CD14-positive monocyte (primary cell): ENCODE measurements at regions not wholly inside any gene's neighbourhood (a gene's known extent, or its start where the extent isn't known, plus 50 kb on each side); places are given as distances from the start of the nearest gene placed in this dataset.

Experiments
- DNase-seq, 3 donors: peaks; one replicate each; pipeline ENCODE4 v3.0.0-alpha.2; 2011 to 2022
- H2AFZ ChIP-seq: 2 replicates; pipeline ENCODE4 v1.6.0; 2012; ENCODE audit warnings: mild to moderate bottlenecking, low read depth, low read length, inconsistent platforms; ENCODE audit not compliant: insufficient read depth, poor library complexity, severe bottlenecking
- H3K27ac ChIP-seq, 2 donors: 1 replicate in 1 of 2; 2 replicates in 1 of 2; pipeline ENCODE4 v1.5.1; 2012 to 2013; ENCODE audit warnings: low read length in 2 of 2, control low read depth in 1 of 2, inconsistent platforms in 1 of 2, low read depth in 1 of 2, mild to moderate bottlenecking in 1 of 2
- H3K27me3 ChIP-seq, 2 donors: one replicate each; pipeline versions ENCODE4 v1.6.0 to v1.6.1; 2011 to 2013; ENCODE audit warnings: low read length in 2 of 2; ENCODE audit not compliant: control insufficient read depth in 2 of 2, insufficient read depth in 2 of 2
- H3K36me3 ChIP-seq, 2 donors: replicated peaks in 1 of 2; 1 replicate in 1 of 2; 2 replicates in 1 of 2; pipeline versions ENCODE4 v1.5.1 to v1.6.1; 2012 to 2013; ENCODE audit warnings: low read length in 2 of 2, control low read depth in 1 of 2, inconsistent platforms in 1 of 2, mild to moderate bottlenecking in 1 of 2; ENCODE audit not compliant: insufficient read depth in 2 of 2, control insufficient read depth in 1 of 2
- H3K4me1 ChIP-seq, 2 donors: 1 replicate in 1 of 2; 2 replicates in 1 of 2; pipeline versions ENCODE4 v1.5.1 to v1.6.1; 2012 to 2013; ENCODE audit warnings: low read length in 2 of 2, control low read depth in 1 of 2, inconsistent platforms in 1 of 2, mild to moderate bottlenecking in 1 of 2, moderate library complexity in 1 of 2; ENCODE audit not compliant: insufficient read depth in 2 of 2, control insufficient read depth in 1 of 2
- H3K4me2 ChIP-seq: replicated peaks from 2 replicates; pipeline ENCODE3; 2012; ENCODE audit warnings: low read length, moderate library complexity, mild to moderate bottlenecking; ENCODE audit not compliant: poor library complexity, severe bottlenecking; ENCODE audit errors: extremely low read depth
- H3K4me3 ChIP-seq, 3 experiments: fragments of 200-600 bp in 1 of 3; sonication (generic) in 1 of 3; replicated peaks in 1 of 3; 1 replicate in 2 of 3; 2 replicates in 1 of 3; pipeline ENCODE4 v1.5.1; 2011 to 2013; ENCODE audit warnings: low read length in 3 of 3, mild to moderate bottlenecking in 3 of 3, control low read depth in 2 of 3, low read depth in 2 of 3, inconsistent platforms in 1 of 3, moderate library complexity in 1 of 3
- H3K79me2 ChIP-seq: 2 replicates; pipeline ENCODE4 v1.6.0; 2012; ENCODE audit warnings: mild to moderate bottlenecking, control low read depth, inconsistent platforms, low read length, moderate library complexity; ENCODE audit not compliant: insufficient read depth
- H3K9ac ChIP-seq: 2 replicates; pipeline ENCODE4 v1.6.0; 2017; ENCODE audit warnings: low read length, mild to moderate bottlenecking; ENCODE audit not compliant: insufficient read depth, poor library complexity, severe bottlenecking
- H3K9me3 ChIP-seq, 2 donors: replicated peaks in 1 of 2; 1 replicate in 1 of 2; 2 replicates in 1 of 2; pipeline versions ENCODE4 v1.5.1 to v1.6.1; 2012 to 2013; ENCODE audit warnings: low read length in 2 of 2, control low read depth in 1 of 2; ENCODE audit not compliant: control insufficient read depth in 1 of 2, insufficient read depth in 1 of 2
- H4K20me1 ChIP-seq: 2 replicates; pipeline ENCODE4 v1.6.0; 2012; ENCODE audit warnings: mild to moderate bottlenecking, low read length, control low read depth, moderate library complexity; ENCODE audit not compliant: insufficient read depth
- H3K27ac Mint-ChIP-seq, 7 donors: one replicate each; pipeline ENCODE4 v1.8.0; 2020; ENCODE audit warnings: mild to moderate bottlenecking in 7 of 7, mixed read lengths in 7 of 7, moderate library complexity in 6 of 7, inconsistent platforms in 2 of 7
- H3K27me3 Mint-ChIP-seq, 3 donors: one replicate each; pipeline ENCODE4 v1.8.0; 2021 to 2022; ENCODE audit warnings: low read depth in 3 of 3, mild to moderate bottlenecking in 3 of 3, mixed read lengths in 3 of 3, moderate library complexity in 3 of 3, inconsistent platforms in 1 of 3
- H3K36me3 Mint-ChIP-seq, 2 donors: one replicate each; pipeline ENCODE4 v1.8.0; 2020; ENCODE audit warnings: mixed read lengths in 2 of 2, inconsistent platforms in 1 of 2, mild to moderate bottlenecking in 1 of 2
- H3K4me1 Mint-ChIP-seq: one replicate; pipeline ENCODE4 v1.8.0; 2020; ENCODE audit warnings: mild to moderate bottlenecking, mixed read lengths
- H3K4me3 Mint-ChIP-seq, 2 donors: one replicate each; pipeline ENCODE4 v1.8.0; 2020; ENCODE audit warnings: mild to moderate bottlenecking in 2 of 2, mixed read lengths in 2 of 2, moderate library complexity in 1 of 2
- H3K9me3 Mint-ChIP-seq, 7 donors: one replicate each; pipeline ENCODE4 v1.8.0; 2020 to 2022; ENCODE audit warnings: mixed read lengths in 7 of 7, mild to moderate bottlenecking in 6 of 7, moderate library complexity in 6 of 7, inconsistent platforms in 2 of 7
- CTCF ChIP-seq: fragments of 200-600 bp; IDR thresholded peaks from one replicate; pipeline ENCODE4 v1.8.0; 2022; ENCODE audit warnings: antibody characterized with exemption, mild to moderate bottlenecking
- WGBS: methylation state at CpG from one replicate; pipeline ENCODE4 v1.1.5; 2013; ENCODE audit warnings: missing lambda C conversion rate; ENCODE audit not compliant: insufficient coverage; 5-methylcytosine and 5-hydroxymethylcytosine counted together
- intact Hi-C, 2 donors: fragments of 100-400 bp; cut with micrococcal nuclease; formaldehyde crosslinking; loops; one replicate each; pipeline versions ENCODE4 v1.15.0 to v1.15.1; 2023

GRCh38 chr20:6882561-6883291 is 115.2 kb downstream of the BMP2 start:
- H3K27me3 Mint-ChIP-seq = peaks cover 0 to 1% (median 0%) of the 10 kb centered on the region in 3 donors
- peaks cover 0 to 7% (median 3%) of the 10 kb centered on the region in 7 donors for H3K9me3 Mint-ChIP-seq
- Histone ChIP-seq H3K4me1 (peaks cover 50 to 51% of the 10 kb centered on the region in 2 donors), H3K9ac (no peak overlapping the region), H3K9me3 (no peaks in the 10 kb centered on the region), H3K4me2 (no peak overlapping the region), H3K27ac (peak overlapping the region in 1 of 2 donors; percentile 18), H3K4me3 (no peak overlapping the region), H3K27me3 (no peaks in the 10 kb centered on the region), H4K20me1 (no peaks in the 10 kb centered on the region), H3K36me3 (no peaks in the 10 kb centered on the region), H3K79me2 (no peaks in the 10 kb centered on the region), H2AFZ (no peak overlapping the region)
- no peak overlapping the region for H3K4me3 Mint-ChIP-seq
- no peak overlapping the region for H3K27ac Mint-ChIP-seq
- intact Hi-C loops = no loop called here
- peaks cover 53% of the 10 kb centered on the region for H3K4me1 Mint-ChIP-seq
- WGBS = 100% methylated on average over 1 of the region's 4 CpGs
- DNase-seq = no peak
- H3K36me3 Mint-ChIP-seq = no peaks in the 10 kb centered on the region
- no peak for TF ChIP-seq CTCF

GRCh38 chr20:6884114-6884513 is 116.6 kb downstream of the BMP2 start:
- no CpG with 5 or more reads among the region's 1 CpG for WGBS
- H3K27me3 Mint-ChIP-seq = peaks cover 0 to 1% (median 0%) of the 10 kb centered on the region in 3 donors
- no peak overlapping the region for H2AFZ ChIP-seq

More at GRCh38 chr20:6884114-6884513, 116.6 kb downstream of the BMP2 start:
- no peaks in the 10 kb centered on the region for H3K79me2 ChIP-seq
- H3K4me1 Mint-ChIP-seq = peaks cover 67% of the 10 kb centered on the region
- no peaks in the 10 kb centered on the region for H4K20me1 ChIP-seq
- H3K9ac ChIP-seq = no peak overlapping the region
- peaks cover 64 to 65% of the 10 kb centered on the region in 2 donors for H3K4me1 ChIP-seq
- H3K36me3 Mint-ChIP-seq = no peaks in the 10 kb centered on the region
- H3K27ac ChIP-seq = peak overlapping the region in 1 of 2 donors; percentile 17
- intact Hi-C loops = no loop called here
- no peaks in the 10 kb centered on the region for H3K27me3 ChIP-seq
- peak overlapping the region; percentile 22 for H3K4me2 ChIP-seq
- H3K9me3 ChIP-seq = no peaks in the 10 kb centered on the region
- no peaks in the 10 kb centered on the region for H3K36me3 ChIP-seq
- H3K4me3 ChIP-seq = no peak overlapping the region
- TF ChIP-seq CTCF = no peak
- peaks cover 0 to 7% (median 3%) of the 10 kb centered on the region in 7 donors for H3K9me3 Mint-ChIP-seq
- peak in 2 of 3 donors; percentile 15 to 21 for DNase-seq
- peak overlapping the region in 1 of 2 donors; percentile 51 for H3K4me3 Mint-ChIP-seq
- peak overlapping the region in 4 of 7 donors; percentile 36 to 75 (median 65) for H3K27ac Mint-ChIP-seq
